AG04449 (cell line): ENCODE measurements at regions not wholly inside any gene's neighbourhood (a gene's known extent, or its start where the extent isn't known, plus 50 kb on each side); places are given as distances from the start of the nearest gene placed in this dataset.

Experiments used
- CTCF ChIA-PET: fragments of 350-600 bp; formaldehyde crosslinking; extraction: SDS; loops from one replicate; lab custom pipeline; 2021; ENCODE audit warnings: antibody characterized with exemption; lab: Yijun Ruan, JAX
- POLR2A ChIA-PET: fragments of 400-600, 350-600 bp; formaldehyde crosslinking; extraction: SDS; loops from one replicate; lab custom pipeline; 2020; ENCODE audit warnings: antibody characterized with exemption, inconsistent platforms; lab: Yijun Ruan, JAX
- DNase-seq: peaks from one replicate; pipeline ENCODE4 v3.0.0-alpha.2; 2010; ENCODE audit warnings: low read depth, low spot score
- H3K4me3 ChIP-seq: 2 replicates; pipeline ENCODE4 v1.5.1; 2011; ENCODE audit warnings: low read depth, mild to moderate bottlenecking, control low read depth, low read length
- TF ChIP-seq, protein P1 (sequence below): IDR thresholded peaks from one replicate; pipeline ENCODE4 v1.5.1; 2011; ENCODE audit warnings: mild to moderate bottlenecking, moderate library complexity, low read length, control low read depth, inconsistent platforms; ENCODE audit not compliant: insufficient read depth; ENCODE audit errors: missing control alignments

DNA sequence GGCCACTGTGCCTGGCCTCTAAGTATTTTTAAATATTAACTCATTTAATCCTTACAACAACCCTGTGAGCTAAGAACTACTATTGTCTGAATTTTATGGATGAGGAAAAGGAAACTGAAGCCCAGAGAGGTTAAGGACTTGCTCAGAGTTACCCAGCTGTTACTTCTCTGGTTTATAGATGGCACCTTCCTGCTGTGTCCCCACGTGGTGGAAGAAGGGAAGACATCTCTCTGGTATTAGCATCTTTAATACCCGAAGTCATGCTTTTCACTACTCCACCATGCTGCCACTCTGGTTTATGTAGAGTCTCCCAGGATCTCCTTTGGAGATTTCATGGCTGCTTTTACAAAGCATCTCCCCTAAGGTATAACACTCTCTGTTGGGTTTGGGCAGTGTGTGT is 105.5 kb upstream of the MKLN1 start:
- POLR2A ChIA-PET = no interaction called here
- CTCF ChIA-PET = interaction anchor here (1.0 kb wide), 1 partner anchor 8 kb away, joined by 3 read pairs; no protein-coding TSS in a partner anchor
- no peak for DNase-seq

DNA sequence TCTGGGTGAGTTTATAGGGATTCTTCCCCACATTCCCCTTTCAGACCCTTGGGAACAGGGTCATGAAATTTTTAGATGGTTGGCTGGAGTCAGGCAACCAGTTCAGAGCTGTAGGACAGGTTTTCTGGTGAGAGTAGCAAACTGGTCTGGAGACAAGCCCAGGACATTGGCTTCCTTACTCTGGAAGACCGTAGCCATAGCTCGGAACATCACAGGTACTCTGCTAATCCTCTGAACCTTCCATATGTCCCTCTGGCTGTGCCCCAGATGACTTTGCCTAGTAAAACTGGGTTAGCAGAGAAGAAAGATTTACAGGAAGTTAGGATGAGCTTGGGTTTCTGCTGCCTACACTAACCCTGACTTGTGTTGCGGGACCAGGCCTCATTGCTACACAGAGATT is 104.5 kb upstream of the MKLN1 start:
- TF ChIP-seq, protein P1, sequence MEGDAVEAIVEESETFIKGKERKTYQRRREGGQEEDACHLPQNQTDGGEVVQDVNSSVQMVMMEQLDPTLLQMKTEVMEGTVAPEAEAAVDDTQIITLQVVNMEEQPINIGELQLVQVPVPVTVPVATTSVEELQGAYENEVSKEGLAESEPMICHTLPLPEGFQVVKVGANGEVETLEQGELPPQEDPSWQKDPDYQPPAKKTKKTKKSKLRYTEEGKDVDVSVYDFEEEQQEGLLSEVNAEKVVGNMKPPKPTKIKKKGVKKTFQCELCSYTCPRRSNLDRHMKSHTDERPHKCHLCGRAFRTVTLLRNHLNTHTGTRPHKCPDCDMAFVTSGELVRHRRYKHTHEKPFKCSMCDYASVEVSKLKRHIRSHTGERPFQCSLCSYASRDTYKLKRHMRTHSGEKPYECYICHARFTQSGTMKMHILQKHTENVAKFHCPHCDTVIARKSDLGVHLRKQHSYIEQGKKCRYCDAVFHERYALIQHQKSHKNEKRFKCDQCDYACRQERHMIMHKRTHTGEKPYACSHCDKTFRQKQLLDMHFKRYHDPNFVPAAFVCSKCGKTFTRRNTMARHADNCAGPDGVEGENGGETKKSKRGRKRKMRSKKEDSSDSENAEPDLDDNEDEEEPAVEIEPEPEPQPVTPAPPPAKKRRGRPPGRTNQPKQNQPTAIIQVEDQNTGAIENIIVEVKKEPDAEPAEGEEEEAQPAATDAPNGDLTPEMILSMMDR = no peak
- CTCF ChIA-PET = no interaction called here
- no peak overlapping the region for H3K4me3 ChIP-seq
- DNase-seq = no peak
- POLR2A ChIA-PET = no interaction called here

More for the DNA sequence above, 105.5 kb upstream of the MKLN1 start:
- TF ChIP-seq, protein P1 = no peak
- no peak overlapping the region for H3K4me3 ChIP-seq

DNA sequence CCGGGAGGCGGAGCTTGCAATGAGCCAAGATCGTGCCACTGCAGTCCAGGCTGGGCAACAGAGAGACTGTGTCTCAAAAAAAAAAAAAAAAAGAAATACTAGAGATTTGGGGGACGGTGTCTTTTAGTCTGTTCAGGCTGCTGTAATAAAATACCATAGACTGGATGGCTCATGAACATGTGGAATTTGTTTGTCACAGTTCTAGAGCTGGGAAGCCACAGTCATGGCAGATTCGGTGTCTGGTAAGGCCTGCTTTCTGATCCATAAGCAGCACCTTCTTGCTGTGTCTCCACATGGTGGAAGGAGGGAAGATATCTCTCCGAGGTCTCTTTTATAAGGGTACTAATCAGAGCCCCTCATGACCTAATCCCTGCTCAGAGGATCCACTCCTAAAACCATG is 102.7 kb upstream of the MKLN1 start:
- TF ChIP-seq, protein P1 = no peak
- POLR2A ChIA-PET = no interaction called here
- CTCF ChIA-PET = no interaction called here
- DNase-seq = no peak
- no peak overlapping the region for H3K4me3 ChIP-seq

DNA sequence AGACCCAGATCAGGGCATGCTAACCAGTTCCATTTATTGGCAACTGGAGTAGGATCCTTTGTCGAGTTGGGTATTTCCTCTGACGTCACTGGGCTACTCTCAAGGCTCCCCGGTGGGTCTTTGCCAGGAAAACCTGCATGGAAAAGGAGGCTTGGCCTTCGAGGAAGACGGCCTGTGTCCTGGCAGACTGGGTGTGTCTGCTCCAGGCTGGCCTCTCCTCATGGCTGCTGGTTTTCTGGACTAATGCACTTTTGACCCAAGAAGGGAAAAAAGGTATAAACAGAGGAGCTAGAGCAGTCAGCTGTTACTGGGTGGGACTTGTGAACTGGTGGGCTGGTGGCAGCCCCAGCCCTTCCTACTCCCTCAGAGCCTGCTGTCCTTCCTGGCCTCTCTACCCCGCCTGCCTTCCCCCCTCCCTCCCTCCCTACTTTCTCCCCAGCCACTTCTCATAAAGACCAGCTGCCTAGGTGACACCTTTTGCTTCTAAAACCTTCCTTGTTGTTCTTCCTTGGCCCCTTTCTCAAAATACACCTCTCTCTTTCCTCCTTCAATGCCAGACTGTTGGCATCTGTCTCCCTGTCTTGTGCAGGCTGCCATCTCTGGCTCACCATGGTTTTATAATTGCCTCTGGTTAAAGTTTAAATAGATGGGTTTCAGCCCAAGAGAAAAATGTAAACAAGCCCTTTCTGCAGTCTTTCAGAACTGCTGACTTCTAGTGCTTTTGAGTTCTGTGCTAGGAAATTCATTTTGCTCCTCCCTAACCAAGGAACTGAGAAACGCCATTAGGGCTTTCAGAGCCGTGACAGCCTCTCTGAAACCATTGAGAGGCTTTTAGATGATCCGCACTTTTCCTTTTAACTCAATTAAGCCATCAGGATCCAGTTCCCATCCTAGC is 101.8 kb upstream of the MKLN1 start:
- no peak overlapping the region for H3K4me3 ChIP-seq
- TF ChIP-seq, protein P1 = no peak
- DNase-seq = no peak
- ChIA-PET CTCF (no interaction called here), POLR2A (no interaction called here)

DNA sequence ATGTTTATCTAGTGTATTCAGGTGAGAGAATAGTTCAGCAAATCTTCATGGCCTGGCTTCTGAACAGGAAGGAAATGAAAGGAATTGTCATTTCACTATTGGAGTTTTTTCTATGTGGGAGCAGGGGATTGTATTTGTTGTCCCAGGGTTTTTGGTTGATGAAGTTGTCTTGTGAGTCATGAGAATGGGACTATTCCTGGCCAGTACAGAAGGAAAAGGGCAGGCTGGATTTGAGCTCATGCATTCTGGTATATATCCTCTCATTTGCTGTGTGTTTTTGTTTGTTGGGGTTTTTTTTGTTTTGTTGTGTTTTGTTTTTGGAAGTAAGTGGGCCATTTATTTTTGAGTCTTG is 101.2 kb upstream of the MKLN1 start:
- CTCF ChIA-PET = no interaction called here
- POLR2A ChIA-PET = no interaction called here
- DNase-seq = no peak
- no peak overlapping the region for H3K4me3 ChIP-seq
- TF ChIP-seq, protein P1 = no peak

DNA sequence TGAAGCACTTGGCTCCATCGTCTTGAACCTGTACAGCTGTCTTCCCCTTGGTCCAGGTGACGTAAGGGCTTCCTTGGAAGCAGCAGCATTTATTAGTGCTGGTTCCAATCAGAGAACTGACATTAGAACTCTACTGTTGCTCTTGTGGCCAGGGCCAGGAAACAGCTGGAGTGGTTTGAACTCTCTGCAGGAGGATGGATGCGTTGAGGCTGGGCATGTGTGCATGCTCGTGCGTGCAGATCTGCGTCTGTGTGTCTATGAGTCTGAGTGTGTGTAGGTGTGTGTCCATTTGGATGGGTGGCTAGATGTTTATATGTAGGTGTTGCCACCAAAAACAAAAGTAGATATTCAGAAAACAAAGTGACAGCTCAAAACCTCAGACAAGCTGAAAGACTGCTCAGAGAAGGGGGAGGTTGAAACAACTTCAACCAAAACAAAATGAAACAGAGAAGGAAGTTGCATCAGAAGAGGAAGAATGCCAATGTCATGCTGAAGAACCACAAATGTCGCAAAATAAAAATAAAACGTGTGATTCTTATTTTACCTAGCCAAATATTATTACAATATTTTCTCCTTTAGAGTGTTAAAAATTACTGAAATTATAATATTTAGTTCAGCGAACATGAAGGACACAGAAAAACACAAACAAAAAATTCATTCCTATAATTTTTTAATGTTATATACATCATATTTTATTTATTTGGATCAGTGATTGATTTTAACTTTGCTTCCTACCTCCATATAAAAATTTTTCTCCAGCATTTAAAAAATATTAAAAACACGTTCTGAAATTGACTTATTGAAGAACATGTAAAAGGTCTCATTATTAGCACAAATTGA is 96.1 kb upstream of the MKLN1 start:
- ChIA-PET POLR2A (interaction anchor here (0.6 kb wide), 1 partner anchor 81 kb away, joined by 3 read pairs; no protein-coding TSS in a partner anchor), CTCF (no interaction called here)
- no peak for DNase-seq
- no peak overlapping the region for H3K4me3 ChIP-seq
- TF ChIP-seq, protein P1 = no peak
